ENCODE measurements at regions not wholly inside any gene's neighbourhood (a gene's known extent, or its start where the extent isn't known, plus 50 kb on each side); places are given as distances from the start of the nearest gene placed in this dataset.
A peak's percentile ranks its signal among the peaks of the same experiment; 100 is the strongest.

- intact Hi-C loops (cut with DNase I) = no loop called here
- no peak overlapping the region for H3K27ac ChIP-seq
- 47% methylated on average over 13 of the region's 13 CpGs for WGBS
- no peak overlapping the region for H3K4me3 ChIP-seq
- H3K27me3 ChIP-seq (replicated peaks; ENCODE audit: insufficient read depth) = peaks cover 7% of the 10 kb centered on the region
- TF ChIP-seq, protein P1, sequence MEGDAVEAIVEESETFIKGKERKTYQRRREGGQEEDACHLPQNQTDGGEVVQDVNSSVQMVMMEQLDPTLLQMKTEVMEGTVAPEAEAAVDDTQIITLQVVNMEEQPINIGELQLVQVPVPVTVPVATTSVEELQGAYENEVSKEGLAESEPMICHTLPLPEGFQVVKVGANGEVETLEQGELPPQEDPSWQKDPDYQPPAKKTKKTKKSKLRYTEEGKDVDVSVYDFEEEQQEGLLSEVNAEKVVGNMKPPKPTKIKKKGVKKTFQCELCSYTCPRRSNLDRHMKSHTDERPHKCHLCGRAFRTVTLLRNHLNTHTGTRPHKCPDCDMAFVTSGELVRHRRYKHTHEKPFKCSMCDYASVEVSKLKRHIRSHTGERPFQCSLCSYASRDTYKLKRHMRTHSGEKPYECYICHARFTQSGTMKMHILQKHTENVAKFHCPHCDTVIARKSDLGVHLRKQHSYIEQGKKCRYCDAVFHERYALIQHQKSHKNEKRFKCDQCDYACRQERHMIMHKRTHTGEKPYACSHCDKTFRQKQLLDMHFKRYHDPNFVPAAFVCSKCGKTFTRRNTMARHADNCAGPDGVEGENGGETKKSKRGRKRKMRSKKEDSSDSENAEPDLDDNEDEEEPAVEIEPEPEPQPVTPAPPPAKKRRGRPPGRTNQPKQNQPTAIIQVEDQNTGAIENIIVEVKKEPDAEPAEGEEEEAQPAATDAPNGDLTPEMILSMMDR (IDR thresholded peaks at IDR 0.05) = no peak
- TF ChIP-seq POLR2A (IDR thresholded peaks at IDR 0.05) (no peak), POLR2AphosphoS5 (IDR thresholded peaks at IDR 0.05) (no peak)
- peak; percentile 3 for DNase-seq (ENCODE audit: low spot score)
- no peaks in the 10 kb centered on the region for H3K9me3 ChIP-seq
- H3K4me1 ChIP-seq (replicated peaks) = no peaks in the 10 kb centered on the region
- no peaks in the 10 kb centered on the region for H3K36me3 ChIP-seq
Observed at GRCh38 chr10:131815266-131816156, 85.3 kb upstream of the PPP2R2D start.

- no peak overlapping the region for H3K27ac ChIP-seq
- no peak overlapping the region for H3K4me3 ChIP-seq
- H3K4me1 ChIP-seq (replicated peaks) = no peaks in the 10 kb centered on the region
- intact Hi-C loops (cut with DNase I) = no loop called here
- no peaks in the 10 kb centered on the region for H3K36me3 ChIP-seq
- DNase-seq (ENCODE audit: low spot score) = no peak
- WGBS = 77% methylated on average over 17 of the region's 17 CpGs
- TF ChIP-seq POLR2A (IDR thresholded peaks at IDR 0.05) = no peak
- TF ChIP-seq, protein P1 (IDR thresholded peaks at IDR 0.05) = no peak
- no peak for TF ChIP-seq POLR2AphosphoS5 (IDR thresholded peaks at IDR 0.05)
- H3K9me3 ChIP-seq = no peaks in the 10 kb centered on the region
- peaks cover 7% of the 10 kb centered on the region for H3K27me3 ChIP-seq (replicated peaks; ENCODE audit: insufficient read depth)
Observed at GRCh38 chr10:131816157-131816775, 84.5 kb upstream of the PPP2R2D start.

DNA sequence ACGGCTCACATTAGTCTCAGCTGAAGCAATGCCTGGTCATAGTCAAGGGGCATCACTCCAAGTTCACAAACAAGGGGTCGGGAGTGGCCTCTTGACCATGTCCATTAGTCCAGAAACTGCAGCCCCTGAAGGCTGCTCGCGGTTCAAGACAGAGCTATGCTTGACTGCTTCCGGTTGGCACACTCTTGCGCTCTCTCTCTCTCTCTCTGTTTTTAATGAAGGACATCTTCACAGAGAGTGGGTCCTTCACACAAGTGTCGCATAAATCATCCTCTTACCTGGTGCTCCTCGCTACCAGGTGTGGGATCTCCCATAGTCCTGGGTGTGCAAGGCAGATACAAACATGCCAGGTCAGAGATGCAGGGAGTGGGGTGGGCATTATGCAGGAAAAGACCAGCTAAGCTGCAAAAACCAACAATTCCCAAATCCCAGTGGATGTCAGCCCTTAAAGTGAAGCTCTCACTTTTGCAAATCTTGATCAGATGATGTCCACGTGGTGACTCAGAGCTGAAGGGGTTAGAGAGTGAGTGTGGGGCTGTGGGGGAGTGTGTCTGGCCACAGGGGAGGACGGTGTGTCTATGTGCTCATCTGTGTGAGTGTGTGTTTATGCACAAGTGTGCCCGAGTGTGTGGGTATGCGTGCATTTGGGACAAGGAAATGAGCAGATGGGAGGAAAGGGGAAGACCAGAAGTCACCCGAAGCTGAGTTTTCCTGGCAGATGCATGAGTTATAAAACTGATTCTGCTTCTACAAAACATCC, 83.7 kb upstream of the PPP2R2D start:
- DNase-seq (ENCODE audit: low spot score) = no peak

GRCh38 chr10:131817866-131818509, 82.8 kb upstream of the PPP2R2D start:
- Histone ChIP-seq H3K27me3 (replicated peaks; ENCODE audit: insufficient read depth) (peaks cover 7% of the 10 kb centered on the region), H3K4me3 (no peak overlapping the region), H3K36me3 (no peaks in the 10 kb centered on the region), H3K4me1 (replicated peaks) (no peaks in the 10 kb centered on the region), H3K27ac (no peak overlapping the region), H3K9me3 (no peaks in the 10 kb centered on the region)
- 58% methylated on average over 13 of the region's 13 CpGs for WGBS
- DNase-seq (ENCODE audit: low spot score) = no peak
- TF ChIP-seq POLR2AphosphoS5 (IDR thresholded peaks at IDR 0.05) = no peak
- TF ChIP-seq, protein P1 (IDR thresholded peaks at IDR 0.05) = no peak
- TF ChIP-seq POLR2A (IDR thresholded peaks at IDR 0.05) = no peak
- intact Hi-C loops (cut with DNase I) = no loop called here

More for the DNA sequence above, 83.7 kb upstream of the PPP2R2D start:
- Histone ChIP-seq H3K27me3 (replicated peaks; ENCODE audit: insufficient read depth) (peaks cover 7% of the 10 kb centered on the region), H3K9me3 (no peaks in the 10 kb centered on the region), H3K36me3 (no peaks in the 10 kb centered on the region), H3K4me1 (replicated peaks) (no peaks in the 10 kb centered on the region), H3K4me3 (no peak overlapping the region), H3K27ac (no peak overlapping the region)
- WGBS = 69% methylated on average over 13 of the region's 13 CpGs
- intact Hi-C loops (cut with DNase I) = no loop called here
- TF ChIP-seq, protein P1 (IDR thresholded peaks at IDR 0.05) = no peak
- TF ChIP-seq POLR2A (IDR thresholded peaks at IDR 0.05) (no peak), POLR2AphosphoS5 (IDR thresholded peaks at IDR 0.05) (no peak)
